Tibial nerve (tissue), 4 donors: ENCODE measurements at regions not wholly inside any gene's neighbourhood (a gene's known extent, or its start where the extent isn't known, plus 50 kb on each side); places are given as distances from the start of the nearest gene placed in this dataset.

Source experiments
- EP300 ChIP-seq, 2 donors: sonication (generic); formaldehyde crosslinking; IDR thresholded peaks; one replicate each; pipeline ENCODE4 v1.6.1; 2017; ENCODE audit warnings: antibody characterized with exemption in 2 of 2, mild to moderate bottlenecking in 1 of 2
- TF ChIP-seq, protein P1 (sequence below), 5 experiments: fragments of 200-600 bp in 3 of 5; fragments of 450-650 bp in 2 of 5; sonication (generic) in 3 of 5; IDR thresholded peaks; one replicate each; pipeline ENCODE4 v1.5.1; 2016 to 2019; ENCODE audit warnings: antibody characterized with exemption in 5 of 5, mild to moderate bottlenecking in 3 of 5, moderate library complexity in 2 of 5

GRCh38 chr6:67694127-67694526 lies 941.0 kb upstream of the ADGRB3 start:
- TF ChIP-seq, protein P1, sequence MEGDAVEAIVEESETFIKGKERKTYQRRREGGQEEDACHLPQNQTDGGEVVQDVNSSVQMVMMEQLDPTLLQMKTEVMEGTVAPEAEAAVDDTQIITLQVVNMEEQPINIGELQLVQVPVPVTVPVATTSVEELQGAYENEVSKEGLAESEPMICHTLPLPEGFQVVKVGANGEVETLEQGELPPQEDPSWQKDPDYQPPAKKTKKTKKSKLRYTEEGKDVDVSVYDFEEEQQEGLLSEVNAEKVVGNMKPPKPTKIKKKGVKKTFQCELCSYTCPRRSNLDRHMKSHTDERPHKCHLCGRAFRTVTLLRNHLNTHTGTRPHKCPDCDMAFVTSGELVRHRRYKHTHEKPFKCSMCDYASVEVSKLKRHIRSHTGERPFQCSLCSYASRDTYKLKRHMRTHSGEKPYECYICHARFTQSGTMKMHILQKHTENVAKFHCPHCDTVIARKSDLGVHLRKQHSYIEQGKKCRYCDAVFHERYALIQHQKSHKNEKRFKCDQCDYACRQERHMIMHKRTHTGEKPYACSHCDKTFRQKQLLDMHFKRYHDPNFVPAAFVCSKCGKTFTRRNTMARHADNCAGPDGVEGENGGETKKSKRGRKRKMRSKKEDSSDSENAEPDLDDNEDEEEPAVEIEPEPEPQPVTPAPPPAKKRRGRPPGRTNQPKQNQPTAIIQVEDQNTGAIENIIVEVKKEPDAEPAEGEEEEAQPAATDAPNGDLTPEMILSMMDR (IDR thresholded peaks at IDR 0.05): no peak
- no peak for TF ChIP-seq EP300 (IDR thresholded peaks at IDR 0.05)
